ENCODE measurements at regions not wholly inside any gene's neighbourhood (a gene's known extent, or its start where the extent isn't known, plus 50 kb on each side); places are given as distances from the start of the nearest gene placed in this dataset.
A peak's percentile ranks its signal among the peaks of the same experiment; 100 is the strongest.

- ATAC-seq (ENCODE audit: low FRiP score) (no peak), DNase-seq (ENCODE audit: low spot score) (no peak)
- no peak for TF ChIP-seq CTCF (IDR thresholded peaks at IDR 0.05)
Observed at GRCh38 chr5:146952168-146952567, 73.6 kb upstream of the PPP2R2B start.

- no peak for DNase-seq (ENCODE audit: low spot score)
- ATAC-seq (ENCODE audit: low FRiP score) = no peak
- no peak for TF ChIP-seq CTCF (IDR thresholded peaks at IDR 0.05)
Observed at GRCh38 chr5:146956217-146956616, 77.7 kb upstream of the PPP2R2B start.

GRCh38 chr5:146959360-146959759, 80.8 kb upstream of the PPP2R2B start:
- no peak for TF ChIP-seq CTCF (IDR thresholded peaks at IDR 0.05)
- ATAC-seq (ENCODE audit: low FRiP score) (no peak), DNase-seq (ENCODE audit: low spot score) (no peak)

- TF ChIP-seq CTCF (IDR thresholded peaks at IDR 0.05) = no peak
- DNase-seq (ENCODE audit: low spot score) (no peak), ATAC-seq (ENCODE audit: low FRiP score) (no peak)
Observed at GRCh38 chr5:146962801-146963355, 84.3 kb upstream of the PPP2R2B start.

- TF ChIP-seq CTCF (IDR thresholded peaks at IDR 0.05) = peak in 1 of 3 donors; percentile 38
- no peak for DNase-seq (ENCODE audit: low spot score)
- peak; percentile 74 for ATAC-seq (ENCODE audit: low FRiP score)
Observed at GRCh38 chr5:146965761-146966659, 87.5 kb upstream of the PPP2R2B start.

GRCh38 chr5:146967646-146968045, 89.1 kb upstream of the PPP2R2B start:
- ATAC-seq (ENCODE audit: low FRiP score) (no peak), DNase-seq (ENCODE audit: low spot score) (no peak)
- no peak for TF ChIP-seq CTCF (IDR thresholded peaks at IDR 0.05)

GRCh38 chr5:146971401-146971800, 92.8 kb upstream of the PPP2R2B start:
- DNase-seq (ENCODE audit: low spot score) = no peak
- no peak for ATAC-seq (ENCODE audit: low FRiP score)
- TF ChIP-seq CTCF (IDR thresholded peaks at IDR 0.05) = no peak
